ENCODE measurements at regions not wholly inside any gene's neighbourhood (a gene's known extent, or its start where the extent isn't known, plus 50 kb on each side); places are given as distances from the start of the nearest gene placed in this dataset.

- peak; percentile 49 for DNase-seq
These were observed 161.2 kb upstream of the PIEZO2 start for GRCh38 chr18:11310476-11311086.

GRCh38 chr18:11309172-11309571, 159.8 kb upstream of the PIEZO2 start:
- DNase-seq = peak; percentile 35

- peak; percentile 26 for DNase-seq
These were observed 159.1 kb upstream of the PIEZO2 start for GRCh38 chr18:11308499-11308898.

DNA sequence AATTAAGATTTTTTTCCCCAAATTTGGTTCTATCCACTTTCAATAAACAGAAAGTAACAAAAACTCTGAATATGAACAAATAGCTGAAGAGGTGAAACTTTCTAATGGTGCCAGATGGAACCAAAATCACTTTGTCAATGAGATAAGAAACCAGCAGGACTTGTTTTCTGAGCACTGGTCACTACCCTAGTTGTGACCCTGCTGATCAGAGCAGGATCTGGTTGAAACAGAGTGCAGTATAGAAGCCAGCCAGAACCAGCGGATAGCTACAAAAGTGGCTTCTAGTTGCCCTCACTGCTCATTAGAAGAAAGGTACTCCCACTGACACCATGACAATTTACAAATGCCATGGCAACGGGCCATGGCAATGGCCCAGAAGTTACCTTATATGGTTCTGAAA, 158.3 kb upstream of the PIEZO2 start:
- no peak for DNase-seq

GRCh38 chr18:11305507-11305906, 156.1 kb upstream of the PIEZO2 start:
- DNase-seq = no peak

- DNase-seq = no peak
These were observed 155.6 kb upstream of the PIEZO2 start for GRCh38 chr18:11304928-11305327.

- no peak for DNase-seq
These were observed 147.6 kb upstream of the PIEZO2 start for GRCh38 chr18:11296946-11297345.

- no peak for DNase-seq
These were observed 144.4 kb upstream of the PIEZO2 start for GRCh38 chr18:11293794-11294193.

- DNase-seq = no peak
These were observed 141.4 kb upstream of the PIEZO2 start for GRCh38 chr18:11290786-11291185.

GRCh38 chr18:11289248-11289647, 139.9 kb upstream of the PIEZO2 start:
- DNase-seq = no peak

GRCh38 chr18:11288401-11288800, 139.0 kb upstream of the PIEZO2 start:
- no peak for DNase-seq

- no peak for DNase-seq
These were observed 137.1 kb upstream of the PIEZO2 start for GRCh38 chr18:11286431-11286830.

- DNase-seq = peak; percentile 52
These were observed 135.4 kb upstream of the PIEZO2 start for GRCh38 chr18:11284811-11285210.

- no peak for DNase-seq
These were observed 135.0 kb upstream of the PIEZO2 start for GRCh38 chr18:11284349-11284748.

DNA sequence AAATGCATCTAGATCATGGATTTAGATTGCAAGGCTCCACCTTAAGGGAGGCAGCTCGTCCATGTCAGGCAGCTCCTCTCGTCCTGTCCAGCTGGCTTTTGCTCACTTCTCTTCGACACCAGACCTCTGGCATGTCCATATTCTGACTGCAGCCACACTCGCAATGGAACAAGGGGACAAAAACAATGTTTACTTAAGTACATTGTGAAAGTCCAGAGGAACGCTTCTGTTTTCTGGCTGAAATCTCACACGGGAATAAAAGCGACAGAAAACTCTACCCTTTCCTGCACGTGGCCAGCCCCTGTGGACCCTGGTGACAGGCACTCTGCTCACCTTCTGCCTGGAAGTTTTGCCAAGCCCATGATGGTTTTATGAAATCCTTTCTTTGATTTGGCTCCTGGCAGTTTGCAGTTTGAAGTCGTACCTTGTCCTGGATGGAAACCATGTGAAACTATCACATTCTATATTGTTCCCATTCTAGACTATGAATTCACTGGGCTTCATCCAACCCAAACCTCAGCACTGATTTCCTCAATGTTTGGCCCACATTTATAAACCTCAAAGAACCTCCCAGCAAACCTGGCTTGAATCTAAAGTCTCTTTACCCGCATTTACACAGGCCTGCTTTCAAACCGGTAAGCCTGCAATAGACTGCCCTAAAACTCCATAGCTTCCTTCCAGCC, 134.3 kb upstream of the PIEZO2 start:
- no peak for DNase-seq

GRCh38 chr18:11279461-11279860, 130.1 kb upstream of the PIEZO2 start:
- no peak for DNase-seq

DNA sequence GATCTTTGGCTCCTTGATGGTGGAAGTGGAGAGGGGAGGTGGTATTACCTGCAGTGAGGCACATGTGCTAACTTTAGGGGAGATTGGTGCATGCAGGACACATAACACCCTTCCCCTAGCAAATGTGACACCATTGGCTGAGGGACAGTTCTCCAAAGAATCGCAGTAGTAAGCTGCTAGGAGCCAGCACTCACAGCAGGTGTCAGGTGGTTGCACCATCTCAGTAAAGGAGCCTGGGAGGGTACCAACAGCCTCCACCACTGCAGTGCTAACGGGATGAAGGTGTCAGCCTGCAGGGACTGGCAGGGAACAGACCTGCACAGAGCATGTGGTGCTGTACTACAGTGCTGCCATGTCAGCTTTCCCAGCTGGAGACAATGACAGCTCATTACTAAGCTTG, 127.3 kb upstream of the PIEZO2 start:
- DNase-seq = no peak

DNA sequence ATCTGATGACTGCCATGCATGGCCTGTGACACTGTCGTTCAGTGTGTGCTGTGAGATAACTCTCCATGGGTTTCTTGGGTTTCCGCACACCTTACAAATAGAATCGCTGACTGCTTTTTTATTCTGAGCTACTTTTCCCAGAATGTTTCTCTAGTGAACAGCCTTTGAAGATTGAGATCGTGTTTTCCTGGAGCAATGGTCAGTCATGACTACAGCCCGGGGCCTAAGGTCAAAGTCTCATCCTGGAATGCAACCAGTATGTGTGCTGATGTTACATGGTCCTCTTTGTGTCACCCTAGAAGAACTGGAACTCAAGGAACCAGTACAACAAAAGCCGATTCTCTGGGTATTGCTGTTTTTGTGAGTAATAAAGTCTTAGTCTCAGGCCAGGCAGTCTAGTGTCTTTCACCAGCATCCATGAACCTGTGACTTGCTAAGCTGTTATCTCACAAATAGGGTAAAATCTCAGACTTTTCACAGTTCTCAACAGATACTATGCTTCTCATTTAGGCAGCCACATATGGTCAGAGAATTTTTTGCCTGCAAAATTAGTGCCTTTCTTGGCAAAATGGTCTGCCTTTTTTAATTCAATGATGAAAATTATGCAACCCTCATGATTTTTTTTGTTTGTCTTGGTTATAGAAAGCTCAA, 124.9 kb upstream of the PIEZO2 start:
- DNase-seq = no peak

GRCh38 chr18:11272516-11272915, 123.1 kb upstream of the PIEZO2 start:
- no peak for DNase-seq

DNA sequence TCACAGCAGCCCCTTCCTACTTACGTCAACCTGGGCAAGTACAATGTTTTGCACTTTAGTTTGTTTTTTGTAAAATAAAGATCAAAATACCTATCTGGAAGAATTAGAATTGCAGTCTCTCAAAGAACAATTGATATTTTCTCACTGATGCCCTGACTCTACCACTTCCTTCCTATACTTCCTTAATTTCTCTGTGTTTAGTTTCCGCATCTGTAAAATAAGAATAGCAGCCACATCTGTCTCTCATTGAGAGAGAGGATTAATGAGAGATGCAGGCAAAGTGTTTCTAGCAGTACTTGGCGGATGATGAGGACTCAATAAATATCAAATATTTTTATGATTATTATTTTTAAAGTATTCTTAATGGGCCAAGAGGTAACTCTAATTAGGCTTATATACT, 122.6 kb upstream of the PIEZO2 start:
- no peak for DNase-seq

GRCh38 chr18:11269257-11269656, 119.9 kb upstream of the PIEZO2 start:
- DNase-seq = peak; percentile 28

DNA sequence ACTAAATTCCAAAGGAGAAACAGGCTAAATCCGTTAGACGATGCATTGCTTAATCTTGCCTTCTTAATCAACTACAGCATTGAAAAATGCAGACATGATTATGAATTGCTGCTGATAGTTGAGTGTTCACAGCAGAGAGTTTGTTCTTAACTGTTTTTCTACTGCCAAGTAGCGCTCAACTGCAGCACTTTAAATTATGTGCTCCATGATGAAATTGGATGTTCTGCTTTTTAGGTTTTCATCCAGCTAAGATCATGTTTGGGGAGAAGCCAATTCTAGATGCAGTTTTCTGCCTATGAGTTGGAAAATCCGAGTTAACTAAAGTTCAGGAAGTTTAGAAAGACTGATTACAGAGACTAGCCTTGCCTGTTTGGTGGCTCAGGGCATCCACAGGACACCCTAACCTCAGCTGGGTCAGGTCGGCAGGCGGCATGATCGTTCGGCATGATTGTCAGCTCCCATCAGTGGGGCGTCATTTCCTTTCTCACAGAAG, 119.4 kb upstream of the PIEZO2 start:
- peak; percentile 30 for DNase-seq

GRCh38 chr18:11268153-11268552, 118.8 kb upstream of the PIEZO2 start:
- no peak for DNase-seq
